22Rv1 (cell line): ENCODE measurements at regions not wholly inside any gene's neighbourhood (a gene's known extent, or its start where the extent isn't known, plus 50 kb on each side); places are given as distances from the start of the nearest gene placed in this dataset.

Experiments
- H3K27ac ChIP-seq: fragments of 450-650 bp; 2 replicates; pipeline ENCODE4 v1.5.1; 2017
- CTCF ChIP-seq: fragments of 450-650 bp; IDR thresholded peaks from 2 replicates; pipeline ENCODE4 v1.5.1; 2017; ENCODE audit warnings: mild to moderate bottlenecking
- ZFX ChIP-seq: fragments of 450-650 bp; IDR thresholded peaks from 2 replicates; pipeline ENCODE4 v1.6.1; 2017; ENCODE audit warnings: antibody characterized with exemption, borderline replicate concordance

DNA sequence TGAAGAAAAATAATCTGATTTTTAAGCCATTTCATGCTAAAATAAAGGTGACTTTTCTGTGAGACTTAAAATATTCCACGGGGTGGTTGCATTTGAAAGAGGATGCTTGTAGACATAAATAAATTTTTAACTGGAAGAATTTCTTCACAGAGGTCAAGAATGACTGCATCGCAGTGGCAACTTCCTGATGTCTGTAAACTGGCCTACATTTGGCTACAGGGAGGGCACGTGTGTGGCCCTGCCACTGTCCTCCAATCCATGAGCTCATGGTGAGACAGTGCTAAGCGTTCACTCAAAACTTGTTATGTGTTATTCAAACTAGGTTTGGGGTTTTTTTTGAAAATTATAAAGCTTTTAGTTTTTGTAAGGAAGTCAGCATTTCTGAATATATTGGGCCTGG lies 1089.3 kb downstream of the EFNB2 start:
- no peak overlapping the region for H3K27ac ChIP-seq
- TF ChIP-seq ZFX (no peak), CTCF (no peak)

- TF ChIP-seq CTCF (no peak), ZFX (no peak)
- no peak overlapping the region for H3K27ac ChIP-seq
These were observed 1089.7 kb downstream of the EFNB2 start for GRCh38 chr13:105445796-105446195.

DNA sequence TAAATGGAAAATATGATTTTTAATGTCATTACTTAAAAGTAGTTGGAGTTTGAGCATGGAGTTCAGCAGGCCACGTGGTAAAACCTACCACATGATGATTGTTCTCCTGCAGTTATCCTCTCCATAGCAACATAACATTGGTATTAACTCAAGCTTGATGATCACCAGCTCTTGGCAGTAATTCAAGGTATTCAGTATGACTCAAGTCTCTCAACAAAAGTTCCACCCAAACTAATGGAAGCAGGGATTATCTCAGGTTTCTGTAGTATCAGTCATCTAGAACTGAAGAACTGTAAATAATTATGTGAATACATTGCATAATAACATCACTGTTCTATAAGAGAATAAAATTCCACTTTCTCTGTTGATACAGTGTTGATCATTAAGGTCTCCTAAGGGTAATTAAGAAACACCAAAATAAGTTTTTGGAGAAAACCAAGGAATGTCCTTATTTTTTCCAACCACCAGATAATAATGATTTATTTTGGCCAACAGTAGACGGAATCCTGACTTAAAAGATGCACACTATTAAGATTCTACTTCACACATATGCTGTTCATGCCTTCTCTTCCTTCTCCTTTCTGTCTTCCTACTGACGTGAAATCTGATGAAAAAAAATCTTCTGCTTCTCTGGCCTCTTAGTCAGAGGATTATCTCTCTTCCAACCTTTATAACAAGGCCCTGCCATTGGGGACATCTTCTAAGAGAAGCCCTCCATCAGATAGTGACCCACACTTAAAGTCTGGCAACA lies 1092.3 kb downstream of the EFNB2 start:
- TF ChIP-seq ZFX = no peak
- no peak for TF ChIP-seq CTCF
- no peak overlapping the region for H3K27ac ChIP-seq

DNA sequence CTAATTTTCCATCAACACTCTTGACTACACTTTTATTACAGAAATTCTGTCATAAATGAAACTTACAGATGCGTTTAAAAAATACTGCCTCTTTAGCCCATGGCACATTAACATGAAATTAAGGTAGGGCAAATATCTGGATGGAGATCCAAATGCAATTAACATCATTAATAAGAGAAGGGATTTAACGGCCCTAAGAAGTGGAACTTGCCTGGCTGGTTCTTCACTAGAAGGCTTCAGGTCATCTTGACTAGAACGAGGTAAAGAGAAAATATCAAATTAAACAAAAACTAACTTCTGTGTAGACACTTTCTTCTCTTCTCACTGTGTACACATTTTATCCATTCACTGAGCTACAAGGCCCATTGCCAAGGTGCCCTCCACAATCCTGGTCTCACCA lies 1093.4 kb downstream of the EFNB2 start:
- no peak overlapping the region for H3K27ac ChIP-seq

DNA sequence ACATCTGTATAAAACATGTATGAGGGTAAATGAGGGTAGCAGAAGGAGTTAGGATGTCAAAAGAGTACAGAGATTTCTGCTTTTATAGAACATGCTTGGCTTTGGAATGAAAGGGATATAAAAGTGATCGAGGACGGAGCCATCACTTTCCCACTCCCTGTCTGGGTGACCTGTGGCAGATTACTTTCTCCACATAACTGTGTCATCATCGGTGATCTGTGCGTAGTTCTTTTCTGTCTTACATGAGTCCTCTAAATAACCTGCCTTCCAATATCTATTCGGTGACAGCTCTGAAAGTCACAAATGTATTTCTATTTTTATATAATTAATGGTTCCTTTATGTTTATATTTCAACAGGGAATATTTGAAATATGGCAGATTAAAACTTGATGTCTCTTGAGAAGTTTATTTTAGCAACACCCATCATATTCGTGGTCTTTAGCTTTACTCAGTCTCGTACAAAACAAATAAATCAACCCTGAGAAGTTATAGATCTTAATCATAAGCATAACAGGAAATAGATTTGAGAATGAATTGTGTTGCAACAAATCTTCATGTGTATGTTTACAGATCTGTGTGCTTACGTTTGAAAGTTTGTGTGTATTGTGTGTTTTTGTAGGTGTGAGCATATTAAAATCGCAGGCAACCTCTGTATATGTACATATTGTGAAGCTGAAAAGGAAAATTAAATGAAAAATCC lies 1094.3 kb downstream of the EFNB2 start:
- TF ChIP-seq CTCF (no peak), ZFX (no peak)
- H3K27ac ChIP-seq = no peak overlapping the region

More for the DNA sequence above, 1093.4 kb downstream of the EFNB2 start:
- no peak for TF ChIP-seq CTCF
- TF ChIP-seq ZFX = no peak

DNA sequence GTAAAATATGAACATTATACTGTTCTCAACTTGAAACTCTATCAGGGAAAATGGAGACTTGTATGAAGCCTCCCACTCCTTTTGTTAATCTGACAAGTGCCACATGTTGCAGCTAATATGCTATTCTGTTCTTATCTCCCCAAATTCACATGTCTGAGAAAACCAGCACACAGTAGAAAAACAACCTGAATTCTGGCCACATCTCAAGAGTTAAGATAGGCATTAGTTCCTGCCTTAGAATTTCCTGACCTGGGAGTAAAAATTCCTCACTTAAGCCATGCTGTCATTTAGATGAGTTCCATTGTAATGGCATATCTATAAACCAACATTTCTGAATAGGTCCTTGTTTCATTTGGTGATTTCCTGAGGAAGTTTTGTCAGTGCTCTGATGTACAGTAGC lies 1098.5 kb downstream of the EFNB2 start:
- no peak for TF ChIP-seq ZFX
- no peak for TF ChIP-seq CTCF
- no peak overlapping the region for H3K27ac ChIP-seq

DNA sequence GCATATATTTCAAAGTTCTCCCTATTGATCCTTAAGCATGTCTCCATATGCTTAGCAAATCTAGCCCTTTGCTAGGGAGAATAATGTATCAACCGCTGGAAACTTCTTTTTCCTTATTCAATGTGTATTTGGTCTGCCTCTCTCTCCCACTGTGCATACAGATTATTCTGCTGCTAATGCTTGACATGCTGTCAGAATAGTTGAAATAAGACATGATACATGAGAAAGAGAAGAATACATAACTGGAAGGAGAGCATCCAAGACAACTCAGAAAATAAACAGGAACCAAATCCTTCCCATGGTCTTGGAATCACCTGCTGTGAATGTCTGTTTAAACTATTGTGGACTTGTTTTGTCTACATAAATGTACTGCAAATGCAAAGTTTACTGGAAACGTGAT lies 1103.0 kb downstream of the EFNB2 start:
- TF ChIP-seq ZFX = no peak
- TF ChIP-seq CTCF = no peak
- H3K27ac ChIP-seq = no peak overlapping the region
